ENCODE measurements at regions not wholly inside any gene's neighbourhood (a gene's known extent, or its start where the extent isn't known, plus 50 kb on each side); places are given as distances from the start of the nearest gene placed in this dataset.

DNA sequence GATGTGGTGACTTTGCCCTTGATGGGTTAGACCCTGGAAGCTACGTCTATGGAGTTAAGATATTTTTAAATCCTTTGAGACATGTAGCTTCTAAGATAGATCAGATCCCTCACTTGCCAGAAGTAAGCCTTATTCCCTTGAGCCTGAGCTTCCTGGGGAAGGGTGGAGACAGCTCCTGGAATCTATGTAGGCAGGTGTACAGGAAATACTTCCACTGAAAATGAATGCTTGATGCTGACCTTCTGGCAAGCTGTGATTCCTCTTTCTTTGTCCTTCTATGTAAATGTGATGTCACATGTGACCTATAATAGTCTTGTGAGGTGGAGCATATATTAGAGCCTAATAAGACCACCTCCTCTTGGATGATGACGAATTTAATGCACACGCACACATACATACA lies 1152.0 kb upstream of the ACO1 start:
- TF ChIP-seq, protein P1, sequence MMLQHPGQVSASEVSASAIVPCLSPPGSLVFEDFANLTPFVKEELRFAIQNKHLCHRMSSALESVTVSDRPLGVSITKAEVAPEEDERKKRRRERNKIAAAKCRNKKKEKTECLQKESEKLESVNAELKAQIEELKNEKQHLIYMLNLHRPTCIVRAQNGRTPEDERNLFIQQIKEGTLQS (IDR thresholded peaks at IDR 0.05): no peak
- TF ChIP-seq, protein P1 (CRISPR knock-in tag; conservative IDR thresholded peaks at IDR 0.05): no peak
- TF ChIP-seq ELF4 (CRISPR knock-in tag; IDR thresholded peaks at IDR 0.05): no peak
- no peak for TF ChIP-seq GABPA (tag; conservative IDR thresholded peaks at IDR 0.05; ENCODE audit: low read depth)
- TF ChIP-seq, protein P2, sequence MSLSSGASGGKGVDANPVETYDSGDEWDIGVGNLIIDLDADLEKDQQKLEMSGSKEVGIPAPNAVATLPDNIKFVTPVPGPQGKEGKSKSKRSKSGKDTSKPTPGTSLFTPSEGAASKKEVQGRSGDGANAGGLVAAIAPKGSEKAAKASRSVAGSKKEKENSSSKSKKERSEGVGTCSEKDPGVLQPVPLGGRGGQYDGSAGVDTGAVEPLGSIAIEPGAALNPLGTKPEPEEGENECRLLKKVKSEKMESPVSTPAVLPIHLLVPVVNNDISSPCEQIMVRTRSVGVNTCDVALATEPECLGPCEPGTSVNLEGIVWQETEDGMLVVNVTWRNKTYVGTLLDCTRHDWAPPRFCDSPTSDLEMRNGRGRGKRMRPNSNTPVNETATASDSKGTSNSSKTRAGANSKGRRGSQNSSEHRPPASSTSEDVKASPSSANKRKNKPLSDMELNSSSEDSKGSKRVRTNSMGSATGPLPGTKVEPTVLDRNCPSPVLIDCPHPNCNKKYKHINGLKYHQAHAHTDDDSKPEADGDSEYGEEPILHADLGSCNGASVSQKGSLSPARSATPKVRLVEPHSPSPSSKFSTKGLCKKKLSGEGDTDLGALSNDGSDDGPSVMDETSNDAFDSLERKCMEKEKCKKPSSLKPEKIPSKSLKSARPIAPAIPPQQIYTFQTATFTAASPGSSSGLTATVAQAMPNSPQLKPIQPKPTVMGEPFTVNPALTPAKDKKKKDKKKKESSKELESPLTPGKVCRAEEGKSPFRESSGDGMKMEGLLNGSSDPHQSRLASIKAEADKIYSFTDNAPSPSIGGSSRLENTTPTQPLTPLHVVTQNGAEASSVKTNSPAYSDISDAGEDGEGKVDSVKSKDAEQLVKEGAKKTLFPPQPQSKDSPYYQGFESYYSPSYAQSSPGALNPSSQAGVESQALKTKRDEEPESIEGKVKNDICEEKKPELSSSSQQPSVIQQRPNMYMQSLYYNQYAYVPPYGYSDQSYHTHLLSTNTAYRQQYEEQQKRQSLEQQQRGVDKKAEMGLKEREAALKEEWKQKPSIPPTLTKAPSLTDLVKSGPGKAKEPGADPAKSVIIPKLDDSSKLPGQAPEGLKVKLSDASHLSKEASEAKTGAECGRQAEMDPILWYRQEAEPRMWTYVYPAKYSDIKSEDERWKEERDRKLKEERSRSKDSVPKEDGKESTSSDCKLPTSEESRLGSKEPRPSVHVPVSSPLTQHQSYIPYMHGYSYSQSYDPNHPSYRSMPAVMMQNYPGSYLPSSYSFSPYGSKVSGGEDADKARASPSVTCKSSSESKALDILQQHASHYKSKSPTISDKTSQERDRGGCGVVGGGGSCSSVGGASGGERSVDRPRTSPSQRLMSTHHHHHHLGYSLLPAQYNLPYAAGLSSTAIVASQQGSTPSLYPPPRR (CRISPR knock-in tag; IDR thresholded peaks at IDR 0.05; ENCODE audit: borderline replicate concordance): no peak
- no peak for TF ChIP-seq PHF21A (IDR thresholded peaks at IDR 0.05; ENCODE audit: borderline replicate concordance, low read depth)

All from K562 (cell line).